ENCODE measurements at regions not wholly inside any gene's neighbourhood (a gene's known extent, or its start where the extent isn't known, plus 50 kb on each side); places are given as distances from the start of the nearest gene placed in this dataset.

DNA sequence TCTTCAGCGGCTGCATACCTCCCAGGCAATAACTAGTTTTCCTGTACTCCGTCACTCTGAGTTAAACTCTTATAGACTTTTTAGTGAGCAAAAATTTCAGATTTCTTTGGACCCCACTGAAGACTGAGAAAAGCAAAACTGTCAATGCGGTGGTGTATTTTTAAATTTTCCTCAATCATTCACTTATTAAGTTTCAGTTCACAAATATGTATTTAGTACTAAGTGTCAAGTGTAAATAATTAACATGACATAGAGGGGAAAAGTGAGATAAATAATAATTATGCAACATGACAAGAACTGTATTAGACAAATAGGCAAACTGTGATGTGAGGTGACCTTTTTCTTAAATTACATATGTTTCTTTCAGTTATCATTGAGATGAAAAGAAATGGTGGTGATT is 124.4 kb downstream of the NAF1 start:
- DNase-seq = no peak
- Histone ChIP-seq H2AFZ (ENCODE audit: low read length) (no peak overlapping the region), H3K9me2 (replicated peaks; ENCODE audit: insufficient read depth, low read length) (no peaks in the 10 kb centered on the region), H3K79me2 (ENCODE audit: low read length) (no peaks in the 10 kb centered on the region), H3K27ac (ENCODE audit: low read length) (no peak overlapping the region), H3F3A (ENCODE audit: insufficient read depth, low read length) (no peaks in the 10 kb centered on the region), H3K4me3 (ENCODE audit: low read length) (no peak overlapping the region), H3K9ac (ENCODE audit: low read length) (no peak overlapping the region), H3K9me3 (replicated peaks; ENCODE audit: insufficient read depth, low read length) (no peaks in the 10 kb centered on the region), H3K27me3 (replicated peaks; ENCODE audit: insufficient read depth, low read length) (no peaks in the 10 kb centered on the region), H3K4me2 (ENCODE audit: low read depth, low read length) (no peak overlapping the region), H3K36me3 (replicated peaks; ENCODE audit: insufficient read depth, low read length) (no peaks in the 10 kb centered on the region), H4K20me1 (ENCODE audit: insufficient read depth, low read length) (no peaks in the 10 kb centered on the region), H3K4me1 (ENCODE audit: low read length) (no peaks in the 10 kb centered on the region)
- no peak for TF ChIP-seq EZH2 (optimal IDR thresholded peaks at IDR 0.05; ENCODE audit: low read depth, low read length)
- no peak for TF ChIP-seq EZH2phosphoT487 (IDR thresholded peaks at IDR 0.05; ENCODE audit: low read length)
- TF ChIP-seq, protein P1, sequence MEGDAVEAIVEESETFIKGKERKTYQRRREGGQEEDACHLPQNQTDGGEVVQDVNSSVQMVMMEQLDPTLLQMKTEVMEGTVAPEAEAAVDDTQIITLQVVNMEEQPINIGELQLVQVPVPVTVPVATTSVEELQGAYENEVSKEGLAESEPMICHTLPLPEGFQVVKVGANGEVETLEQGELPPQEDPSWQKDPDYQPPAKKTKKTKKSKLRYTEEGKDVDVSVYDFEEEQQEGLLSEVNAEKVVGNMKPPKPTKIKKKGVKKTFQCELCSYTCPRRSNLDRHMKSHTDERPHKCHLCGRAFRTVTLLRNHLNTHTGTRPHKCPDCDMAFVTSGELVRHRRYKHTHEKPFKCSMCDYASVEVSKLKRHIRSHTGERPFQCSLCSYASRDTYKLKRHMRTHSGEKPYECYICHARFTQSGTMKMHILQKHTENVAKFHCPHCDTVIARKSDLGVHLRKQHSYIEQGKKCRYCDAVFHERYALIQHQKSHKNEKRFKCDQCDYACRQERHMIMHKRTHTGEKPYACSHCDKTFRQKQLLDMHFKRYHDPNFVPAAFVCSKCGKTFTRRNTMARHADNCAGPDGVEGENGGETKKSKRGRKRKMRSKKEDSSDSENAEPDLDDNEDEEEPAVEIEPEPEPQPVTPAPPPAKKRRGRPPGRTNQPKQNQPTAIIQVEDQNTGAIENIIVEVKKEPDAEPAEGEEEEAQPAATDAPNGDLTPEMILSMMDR (IDR thresholded peaks at IDR 0.05; ENCODE audit: low read length) = no peak

DNA sequence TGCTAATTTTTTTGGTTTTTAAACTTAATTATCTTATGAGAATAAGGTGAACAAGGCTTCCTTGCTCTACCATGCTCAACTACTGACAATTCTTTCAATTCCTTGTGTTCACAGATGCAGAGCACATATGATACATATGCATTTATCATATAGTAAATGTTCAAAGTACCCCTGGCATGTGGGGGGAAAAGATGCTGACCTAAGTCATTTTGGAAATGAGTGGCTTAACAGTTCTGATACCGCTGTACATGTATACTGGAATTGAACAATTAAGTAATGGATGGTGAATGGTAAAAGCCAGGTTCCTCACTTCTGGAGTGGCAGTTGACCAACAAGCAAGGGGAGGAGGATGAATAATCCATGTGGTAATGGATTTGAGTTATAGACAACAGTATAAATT is 149.6 kb downstream of the NAF1 start:
- TF ChIP-seq EZH2 (optimal IDR thresholded peaks at IDR 0.05; ENCODE audit: low read depth, low read length) (no peak), EZH2phosphoT487 (IDR thresholded peaks at IDR 0.05; ENCODE audit: low read length) (no peak)
- TF ChIP-seq, protein P1 (IDR thresholded peaks at IDR 0.05; ENCODE audit: low read length) = no peak

DNA sequence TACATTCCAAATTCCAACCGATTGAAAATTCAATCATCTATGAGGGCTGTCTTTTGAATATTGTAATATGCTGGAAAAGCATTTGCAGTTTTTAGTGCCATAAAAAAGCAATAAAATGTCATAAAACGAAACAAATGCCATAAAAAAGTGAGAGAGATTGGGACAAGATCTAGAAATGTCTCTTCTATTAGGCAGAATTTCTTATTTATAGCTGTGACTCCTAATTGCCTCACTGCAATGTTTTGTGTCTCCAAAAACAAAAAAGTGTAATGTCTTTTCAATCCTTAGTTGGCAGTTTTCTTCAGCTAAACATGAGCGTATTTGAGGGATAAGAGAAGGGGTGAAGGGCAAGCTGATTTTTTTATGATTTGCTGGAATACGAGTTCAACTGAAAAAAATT is 153.9 kb downstream of the NAF1 start:
- no peaks in the 10 kb centered on the region for H4K20me1 ChIP-seq (ENCODE audit: insufficient read depth, low read length)
- no peak overlapping the region for H2AFZ ChIP-seq (ENCODE audit: low read length)
- no peaks in the 10 kb centered on the region for H3K36me3 ChIP-seq (replicated peaks; ENCODE audit: insufficient read depth, low read length)
- no peaks in the 10 kb centered on the region for H3K9me2 ChIP-seq (replicated peaks; ENCODE audit: insufficient read depth, low read length)
- DNase-seq = no peak
- no peak overlapping the region for H3K4me3 ChIP-seq (ENCODE audit: low read length)
- H3K27ac ChIP-seq (ENCODE audit: low read length) = no peak overlapping the region
- H3K9ac ChIP-seq (ENCODE audit: low read length) = no peak overlapping the region
- no peaks in the 10 kb centered on the region for H3K79me2 ChIP-seq (ENCODE audit: low read length)
- H3K9me3 ChIP-seq (replicated peaks; ENCODE audit: insufficient read depth, low read length) = no peaks in the 10 kb centered on the region
- H3K4me1 ChIP-seq (ENCODE audit: low read length) = no peaks in the 10 kb centered on the region
- no peaks in the 10 kb centered on the region for H3K27me3 ChIP-seq (replicated peaks; ENCODE audit: insufficient read depth, low read length)
- no peaks in the 10 kb centered on the region for H3F3A ChIP-seq (ENCODE audit: insufficient read depth, low read length)
- no peak overlapping the region for H3K4me2 ChIP-seq (ENCODE audit: low read depth, low read length)
- TF ChIP-seq EZH2 (optimal IDR thresholded peaks at IDR 0.05; ENCODE audit: low read depth, low read length) (no peak), EZH2phosphoT487 (IDR thresholded peaks at IDR 0.05; ENCODE audit: low read length) (no peak)
- TF ChIP-seq, protein P1 (IDR thresholded peaks at IDR 0.05; ENCODE audit: low read length) = no peak

More for the DNA sequence above, 149.6 kb downstream of the NAF1 start:
- Histone ChIP-seq H4K20me1 (ENCODE audit: insufficient read depth, low read length) (no peaks in the 10 kb centered on the region), H3K9me3 (replicated peaks; ENCODE audit: insufficient read depth, low read length) (no peaks in the 10 kb centered on the region), H3K4me3 (ENCODE audit: low read length) (no peak overlapping the region), H3K4me2 (ENCODE audit: low read depth, low read length) (no peak overlapping the region), H3K79me2 (ENCODE audit: low read length) (no peaks in the 10 kb centered on the region), H2AFZ (ENCODE audit: low read length) (no peak overlapping the region), H3K27me3 (replicated peaks; ENCODE audit: insufficient read depth, low read length) (no peaks in the 10 kb centered on the region), H3K36me3 (replicated peaks; ENCODE audit: insufficient read depth, low read length) (no peaks in the 10 kb centered on the region), H3K27ac (ENCODE audit: low read length) (no peak overlapping the region), H3F3A (ENCODE audit: insufficient read depth, low read length) (no peaks in the 10 kb centered on the region), H3K4me1 (ENCODE audit: low read length) (no peaks in the 10 kb centered on the region), H3K9ac (ENCODE audit: low read length) (no peak overlapping the region), H3K9me2 (replicated peaks; ENCODE audit: insufficient read depth, low read length) (no peaks in the 10 kb centered on the region)
- DNase-seq = no peak
